ENCODE measurements at regions not wholly inside any gene's neighbourhood (a gene's known extent, or its start where the extent isn't known, plus 50 kb on each side); places are given as distances from the start of the nearest gene placed in this dataset.

DNA sequence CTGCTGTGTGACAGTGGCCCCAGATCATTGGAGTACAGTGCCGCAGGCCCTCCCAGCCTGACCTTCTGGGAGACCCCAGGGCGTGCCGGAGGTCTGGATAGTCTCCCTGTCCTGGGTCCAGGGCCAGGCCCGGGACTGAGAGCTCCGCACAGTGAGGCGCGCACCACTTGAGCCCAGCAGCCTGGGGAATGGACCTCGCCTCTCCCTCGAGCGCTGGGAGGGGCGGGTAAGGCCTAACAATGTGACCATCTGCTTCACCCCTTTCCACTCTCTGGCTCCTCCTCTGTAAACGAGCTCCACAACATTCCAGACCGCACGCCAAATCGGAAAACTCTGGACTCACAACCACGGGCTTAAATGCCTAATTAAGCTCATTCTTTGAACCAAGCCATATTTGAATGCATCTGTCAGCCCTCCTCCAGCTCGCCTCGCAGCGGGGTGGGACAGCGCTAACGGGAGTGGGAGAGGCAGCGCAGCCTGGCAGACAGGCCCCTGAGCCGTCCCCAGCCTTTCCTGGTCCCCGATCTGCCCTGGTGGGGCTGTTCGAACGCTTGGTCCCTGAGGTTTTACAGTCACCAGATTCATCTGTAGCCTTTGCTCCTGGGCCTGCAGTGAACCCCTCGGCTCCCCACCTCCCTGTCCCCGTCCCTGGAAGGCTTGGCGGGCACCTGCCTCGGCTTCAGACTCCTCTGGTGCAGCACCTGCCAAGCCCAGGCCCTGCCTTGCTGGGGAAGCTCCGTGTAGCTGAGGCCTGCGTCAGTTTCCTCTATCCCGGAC, 120.7 kb upstream of the VSTM2B start:
- TF ChIP-seq, protein P1, sequence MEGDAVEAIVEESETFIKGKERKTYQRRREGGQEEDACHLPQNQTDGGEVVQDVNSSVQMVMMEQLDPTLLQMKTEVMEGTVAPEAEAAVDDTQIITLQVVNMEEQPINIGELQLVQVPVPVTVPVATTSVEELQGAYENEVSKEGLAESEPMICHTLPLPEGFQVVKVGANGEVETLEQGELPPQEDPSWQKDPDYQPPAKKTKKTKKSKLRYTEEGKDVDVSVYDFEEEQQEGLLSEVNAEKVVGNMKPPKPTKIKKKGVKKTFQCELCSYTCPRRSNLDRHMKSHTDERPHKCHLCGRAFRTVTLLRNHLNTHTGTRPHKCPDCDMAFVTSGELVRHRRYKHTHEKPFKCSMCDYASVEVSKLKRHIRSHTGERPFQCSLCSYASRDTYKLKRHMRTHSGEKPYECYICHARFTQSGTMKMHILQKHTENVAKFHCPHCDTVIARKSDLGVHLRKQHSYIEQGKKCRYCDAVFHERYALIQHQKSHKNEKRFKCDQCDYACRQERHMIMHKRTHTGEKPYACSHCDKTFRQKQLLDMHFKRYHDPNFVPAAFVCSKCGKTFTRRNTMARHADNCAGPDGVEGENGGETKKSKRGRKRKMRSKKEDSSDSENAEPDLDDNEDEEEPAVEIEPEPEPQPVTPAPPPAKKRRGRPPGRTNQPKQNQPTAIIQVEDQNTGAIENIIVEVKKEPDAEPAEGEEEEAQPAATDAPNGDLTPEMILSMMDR (IDR thresholded peaks at IDR 0.05): no peak
- TF ChIP-seq SIN3A (IDR thresholded peaks at IDR 0.05; ENCODE audit: borderline replicate concordance, insufficient read depth, low read depth, low read length) (no peak), TCF7L2 (IDR thresholded peaks at IDR 0.05; ENCODE audit: low read depth, low read length) (no peak), POLR2AphosphoS5 (IDR thresholded peaks at IDR 0.05; ENCODE audit: low read depth, low read length) (no peak)
- TF ChIP-seq, protein P2, sequence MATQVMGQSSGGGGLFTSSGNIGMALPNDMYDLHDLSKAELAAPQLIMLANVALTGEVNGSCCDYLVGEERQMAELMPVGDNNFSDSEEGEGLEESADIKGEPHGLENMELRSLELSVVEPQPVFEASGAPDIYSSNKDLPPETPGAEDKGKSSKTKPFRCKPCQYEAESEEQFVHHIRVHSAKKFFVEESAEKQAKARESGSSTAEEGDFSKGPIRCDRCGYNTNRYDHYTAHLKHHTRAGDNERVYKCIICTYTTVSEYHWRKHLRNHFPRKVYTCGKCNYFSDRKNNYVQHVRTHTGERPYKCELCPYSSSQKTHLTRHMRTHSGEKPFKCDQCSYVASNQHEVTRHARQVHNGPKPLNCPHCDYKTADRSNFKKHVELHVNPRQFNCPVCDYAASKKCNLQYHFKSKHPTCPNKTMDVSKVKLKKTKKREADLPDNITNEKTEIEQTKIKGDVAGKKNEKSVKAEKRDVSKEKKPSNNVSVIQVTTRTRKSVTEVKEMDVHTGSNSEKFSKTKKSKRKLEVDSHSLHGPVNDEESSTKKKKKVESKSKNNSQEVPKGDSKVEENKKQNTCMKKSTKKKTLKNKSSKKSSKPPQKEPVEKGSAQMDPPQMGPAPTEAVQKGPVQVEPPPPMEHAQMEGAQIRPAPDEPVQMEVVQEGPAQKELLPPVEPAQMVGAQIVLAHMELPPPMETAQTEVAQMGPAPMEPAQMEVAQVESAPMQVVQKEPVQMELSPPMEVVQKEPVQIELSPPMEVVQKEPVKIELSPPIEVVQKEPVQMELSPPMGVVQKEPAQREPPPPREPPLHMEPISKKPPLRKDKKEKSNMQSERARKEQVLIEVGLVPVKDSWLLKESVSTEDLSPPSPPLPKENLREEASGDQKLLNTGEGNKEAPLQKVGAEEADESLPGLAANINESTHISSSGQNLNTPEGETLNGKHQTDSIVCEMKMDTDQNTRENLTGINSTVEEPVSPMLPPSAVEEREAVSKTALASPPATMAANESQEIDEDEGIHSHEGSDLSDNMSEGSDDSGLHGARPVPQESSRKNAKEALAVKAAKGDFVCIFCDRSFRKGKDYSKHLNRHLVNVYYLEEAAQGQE (IDR thresholded peaks at IDR 0.05; ENCODE audit: insufficient read depth in 1 of 2, low read depth in 2 of 2, low read length in 1 of 2): no peak
